Esophagus muscularis mucosa (tissue), 4 donors: ENCODE measurements at regions not wholly inside any gene's neighbourhood (a gene's known extent, or its start where the extent isn't known, plus 50 kb on each side); places are given as distances from the start of the nearest gene placed in this dataset.
A peak's percentile ranks its signal among the peaks of the same experiment; 100 is the strongest.

Experiments
- DNase-seq: peaks from one replicate; pipeline ENCODE4 v3.0.0-alpha.2; 2017; ENCODE audit errors: extremely low spot score
- H3K27ac ChIP-seq, 4 donors: fragments of 200-600 bp; sonication (generic); replicated peaks in 1 of 4; 1 replicate in 3 of 4; 2 replicates in 1 of 4; pipeline ENCODE4 v1.5.1; 2016 to 2019; ENCODE audit warnings: mild to moderate bottlenecking in 1 of 4
- H3K27me3 ChIP-seq, 4 donors: fragments of 200-600 bp; sonication (generic); one replicate each; pipeline versions ENCODE4 v1.5.1 to v1.6.0; 2016 to 2019
- H3K36me3 ChIP-seq, 4 donors: fragments of 200-600 bp; sonication (generic); one replicate each; pipeline ENCODE4 v1.5.1; 2016 to 2019
- H3K4me1 ChIP-seq, 4 donors: fragments of 200-600 bp; sonication (generic); one replicate each; pipeline ENCODE4 v1.5.1; 2016 to 2019
- H3K4me3 ChIP-seq, 4 donors: fragments of 200-600 bp; sonication (generic); 1 replicate in 2 of 4; 2 replicates in 2 of 4; pipeline ENCODE4 v1.5.1; 2016 to 2019; ENCODE audit warnings: mild to moderate bottlenecking in 4 of 4, moderate library complexity in 1 of 4
- H3K9me3 ChIP-seq, 4 donors: fragments of 200-600 bp; sonication (generic); 1 replicate in 3 of 4; 2 replicates in 1 of 4; pipeline ENCODE4 v1.5.1; 2016 to 2019
- EP300 ChIP-seq: sonication (generic); formaldehyde crosslinking; IDR thresholded peaks from one replicate; pipeline ENCODE4 v1.6.1; 2017; ENCODE audit warnings: antibody characterized with exemption
- POLR2A ChIP-seq: fragments of 450-650 bp; IDR thresholded peaks from one replicate; pipeline ENCODE4 v1.6.1; 2017; ENCODE audit warnings: antibody characterized with exemption, moderate library complexity, mild to moderate bottlenecking, low read depth
- POLR2AphosphoS5 ChIP-seq, 2 donors: sonication (generic); formaldehyde crosslinking; IDR thresholded peaks; one replicate each; pipeline ENCODE4 v1.6.1; 2017; ENCODE audit warnings: antibody characterized with exemption in 2 of 2
- WGBS: methylation state at CpG from one replicate; pipeline ENCODE4 v1.1.5; 2018; 5-methylcytosine and 5-hydroxymethylcytosine counted together
- intact Hi-C: fragments of 100-400 bp; cut with DNase I; formaldehyde crosslinking; loops from one replicate; pipeline ENCODE4 v1.15.1; 2023
- TF ChIP-seq, protein P1 (sequence below), 3 experiments: fragments of 200-600 bp in 2 of 3; fragments of 450-650 bp in 1 of 3; sonication (generic) in 2 of 3; IDR thresholded peaks; one replicate each; pipeline ENCODE4 v1.5.1; 2017 to 2019; ENCODE audit warnings: antibody characterized with exemption in 3 of 3, mild to moderate bottlenecking in 2 of 3, moderate library complexity in 1 of 3

DNA sequence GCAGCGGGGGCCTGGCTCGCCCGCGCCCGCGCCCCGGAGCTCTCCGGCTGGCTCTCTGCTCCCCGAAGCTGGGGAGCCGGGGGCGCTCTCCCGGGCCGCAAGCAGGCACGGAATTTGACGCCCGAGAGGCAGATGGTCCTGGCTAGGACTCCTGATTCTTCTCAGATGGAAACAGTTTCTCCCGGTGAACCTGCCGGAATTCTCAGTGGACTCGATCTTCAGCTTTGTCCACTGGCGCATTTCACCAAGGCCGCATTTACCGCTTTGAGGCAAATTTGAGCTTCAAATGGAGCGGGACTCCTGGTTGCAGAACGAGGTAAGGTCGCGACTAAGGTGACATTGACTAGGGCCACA lies 305.7 kb upstream of the KCNN2 start:
- Histone ChIP-seq H3K27me3 (peaks cover 0 to 14% (median 0%) of the 10 kb centered on the region in 4 donors), H3K9me3 (no peaks in the 10 kb centered on the region), H3K27ac (peak overlapping the region; percentile 56 to 79 (median 68)), H3K4me3 (peak overlapping the region; percentile 56 to 67 (median 64)), H3K36me3 (no peaks in the 10 kb centered on the region), H3K4me1 (peaks cover 16 to 47% (median 36%) of the 10 kb centered on the region in 4 donors)
- 25% methylated on average over 6 of the region's 26 CpGs for WGBS
- intact Hi-C loops: loop anchor here (10.0 kb wide), 1 partner anchor 251 kb away; no protein-coding TSS in a partner anchor
- TF ChIP-seq POLR2AphosphoS5 (IDR thresholded peaks at IDR 0.05) (no peak), POLR2A (no peak), EP300 (no peak)
- TF ChIP-seq, protein P1, sequence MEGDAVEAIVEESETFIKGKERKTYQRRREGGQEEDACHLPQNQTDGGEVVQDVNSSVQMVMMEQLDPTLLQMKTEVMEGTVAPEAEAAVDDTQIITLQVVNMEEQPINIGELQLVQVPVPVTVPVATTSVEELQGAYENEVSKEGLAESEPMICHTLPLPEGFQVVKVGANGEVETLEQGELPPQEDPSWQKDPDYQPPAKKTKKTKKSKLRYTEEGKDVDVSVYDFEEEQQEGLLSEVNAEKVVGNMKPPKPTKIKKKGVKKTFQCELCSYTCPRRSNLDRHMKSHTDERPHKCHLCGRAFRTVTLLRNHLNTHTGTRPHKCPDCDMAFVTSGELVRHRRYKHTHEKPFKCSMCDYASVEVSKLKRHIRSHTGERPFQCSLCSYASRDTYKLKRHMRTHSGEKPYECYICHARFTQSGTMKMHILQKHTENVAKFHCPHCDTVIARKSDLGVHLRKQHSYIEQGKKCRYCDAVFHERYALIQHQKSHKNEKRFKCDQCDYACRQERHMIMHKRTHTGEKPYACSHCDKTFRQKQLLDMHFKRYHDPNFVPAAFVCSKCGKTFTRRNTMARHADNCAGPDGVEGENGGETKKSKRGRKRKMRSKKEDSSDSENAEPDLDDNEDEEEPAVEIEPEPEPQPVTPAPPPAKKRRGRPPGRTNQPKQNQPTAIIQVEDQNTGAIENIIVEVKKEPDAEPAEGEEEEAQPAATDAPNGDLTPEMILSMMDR (IDR thresholded peaks at IDR 0.05): no peak
- no peak for DNase-seq

DNA sequence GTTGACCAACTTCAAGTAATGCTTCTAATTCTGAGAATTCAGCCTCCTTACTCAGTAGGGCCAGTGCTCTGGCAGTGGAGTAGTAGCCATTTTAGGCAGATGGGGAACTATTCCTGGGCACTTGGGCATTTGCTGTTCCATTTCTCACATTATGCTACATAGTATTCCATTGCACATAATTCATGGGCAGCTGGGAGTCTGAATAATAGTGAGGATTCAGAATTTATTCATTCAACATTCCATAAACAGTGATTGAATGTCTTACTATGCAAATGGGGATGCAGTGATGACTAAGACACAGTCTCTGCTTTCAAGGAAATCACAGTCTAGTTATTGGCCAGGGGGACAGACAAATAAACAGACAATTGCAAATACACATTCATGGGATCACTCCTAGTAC lies 301.0 kb upstream of the KCNN2 start:
- H3K4me1 ChIP-seq: peaks cover 7 to 12% (median 8%) of the 10 kb centered on the region in 4 donors
- DNase-seq: no peak
- TF ChIP-seq POLR2AphosphoS5 (IDR thresholded peaks at IDR 0.05) (no peak), POLR2A (no peak), EP300 (no peak)
- TF ChIP-seq, protein P1 (IDR thresholded peaks at IDR 0.05): no peak
- no peaks in the 10 kb centered on the region for H3K36me3 ChIP-seq
- peaks cover 0 to 7% (median 0%) of the 10 kb centered on the region in 4 donors for H3K27me3 ChIP-seq
- H3K4me3 ChIP-seq: no peak overlapping the region
- intact Hi-C loops: no loop called here
- H3K27ac ChIP-seq: no peak overlapping the region
- no peaks in the 10 kb centered on the region for H3K9me3 ChIP-seq

DNA sequence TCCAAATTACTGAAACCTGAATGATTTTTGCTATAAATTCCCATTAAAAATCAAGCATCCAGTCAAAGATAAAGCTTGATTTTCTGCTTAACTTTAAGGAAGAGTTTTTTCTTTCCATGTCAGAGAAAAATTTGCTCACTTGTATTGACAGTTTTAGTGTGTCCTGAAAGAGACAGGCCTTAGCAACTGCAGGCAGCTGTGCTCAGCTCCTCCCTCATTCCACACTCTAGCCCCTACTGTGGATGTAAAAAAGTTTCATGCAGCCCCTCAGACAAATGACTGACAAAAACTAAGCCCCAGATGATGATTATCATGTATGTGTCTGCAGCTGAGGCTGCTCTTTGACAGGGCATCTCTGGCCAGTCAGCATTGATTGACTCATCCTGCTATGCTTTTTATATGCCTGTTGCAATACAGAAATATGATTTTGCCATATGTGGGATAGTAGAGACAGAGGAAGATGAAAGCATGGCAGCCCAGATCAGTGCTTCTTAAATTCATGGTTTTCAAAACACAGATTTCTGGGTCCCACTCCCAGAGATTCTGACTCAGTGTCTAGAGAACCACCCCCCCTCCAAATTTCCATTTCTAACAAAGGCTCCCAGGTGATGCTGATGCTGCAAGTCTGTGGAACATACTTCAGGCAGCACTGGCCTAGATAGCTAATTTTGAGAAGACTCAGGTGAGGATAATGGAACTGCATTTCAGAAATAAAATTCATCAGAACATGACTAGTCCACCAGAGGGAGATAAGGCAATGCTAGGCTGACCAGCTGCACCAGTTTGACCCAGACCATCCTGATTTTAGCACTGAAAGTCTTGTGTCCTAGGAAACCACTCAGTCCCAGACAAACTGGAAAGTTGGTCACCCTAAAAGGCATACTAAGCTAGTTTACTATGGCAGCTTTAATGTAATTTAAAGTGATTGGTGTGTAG lies 298.7 kb upstream of the KCNN2 start:
- H3K9me3 ChIP-seq: no peaks in the 10 kb centered on the region
- DNase-seq: no peak
- H3K4me1 ChIP-seq: no peaks in the 10 kb centered on the region
- H3K27ac ChIP-seq: no peak overlapping the region
- no peak overlapping the region for H3K4me3 ChIP-seq
- intact Hi-C loops: no loop called here
- TF ChIP-seq, protein P1 (IDR thresholded peaks at IDR 0.05): peak in 1 of 3 experiments; percentile 12
- TF ChIP-seq POLR2A (no peak), POLR2AphosphoS5 (IDR thresholded peaks at IDR 0.05) (no peak), EP300 (no peak)
- H3K36me3 ChIP-seq: no peaks in the 10 kb centered on the region
- H3K27me3 ChIP-seq: no peaks in the 10 kb centered on the region

DNA sequence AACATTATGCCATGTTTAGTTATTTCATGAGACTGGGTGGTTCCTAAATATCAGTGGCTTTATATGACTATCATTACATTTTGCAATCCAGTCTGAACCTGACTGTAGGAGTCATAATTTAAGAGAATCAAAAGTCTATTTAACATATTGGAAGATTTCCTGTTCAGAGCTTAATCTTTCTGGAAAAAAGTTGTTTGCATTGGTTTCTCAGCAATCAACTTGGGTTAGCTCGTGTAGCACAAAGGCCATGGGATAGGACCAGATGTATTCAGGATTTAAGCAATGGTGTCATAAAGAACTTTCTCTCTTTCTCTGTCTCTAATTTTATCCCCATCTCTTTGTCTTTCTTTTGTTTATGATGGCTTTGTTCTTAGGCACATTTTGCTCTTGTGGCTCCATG lies 296.0 kb upstream of the KCNN2 start:
- TF ChIP-seq EP300: no peak
- TF ChIP-seq, protein P1 (IDR thresholded peaks at IDR 0.05): no peak
- no peak for TF ChIP-seq POLR2A
- no peak for TF ChIP-seq POLR2AphosphoS5 (IDR thresholded peaks at IDR 0.05)
- H3K9me3 ChIP-seq: no peaks in the 10 kb centered on the region
- no peak overlapping the region for H3K4me3 ChIP-seq
- no peaks in the 10 kb centered on the region for H3K36me3 ChIP-seq
- 74% methylated on average over 1 of the region's 1 CpG for WGBS
- no peak overlapping the region for H3K27ac ChIP-seq
- H3K27me3 ChIP-seq: no peaks in the 10 kb centered on the region
- no peaks in the 10 kb centered on the region for H3K4me1 ChIP-seq
- intact Hi-C loops: no loop called here
- DNase-seq: no peak
